Loucy (cell line): ENCODE measurements at regions not wholly inside any gene's neighbourhood (a gene's known extent, or its start where the extent isn't known, plus 50 kb on each side); places are given as distances from the start of the nearest gene placed in this dataset.

Source experiments
- H2AFZ ChIP-seq: fragments of 200-600 bp; sonication (generic); 2 replicates; pipeline ENCODE4 v1.6.0; 2016; ENCODE audit warnings: antibody characterized with exemption, mild to moderate bottlenecking, low read length, moderate library complexity
- H3F3A ChIP-seq: fragments of 200-600 bp; 2 replicates; pipeline ENCODE4 v1.6.0; 2016; ENCODE audit warnings: antibody characterized with exemption, low read depth, mild to moderate bottlenecking
- H3K27me3 ChIP-seq: fragments of 200-600 bp; sonication (generic); 2 replicates; pipeline ENCODE4 v1.6.1; 2014; ENCODE audit warnings: low read length, mild to moderate bottlenecking; ENCODE audit not compliant: insufficient read depth, poor library complexity, severe bottlenecking
- H3K36me3 ChIP-seq: fragments of 200-600 bp; sonication (generic); 2 replicates; pipeline ENCODE4 v1.6.1; 2016; ENCODE audit warnings: low read length; ENCODE audit not compliant: insufficient read depth
- H3K4me1 ChIP-seq: fragments of 200-600 bp; sonication (generic); 2 replicates; pipeline ENCODE4 v1.5.1; 2014; ENCODE audit warnings: low read length, mild to moderate bottlenecking; ENCODE audit not compliant: insufficient read depth, poor library complexity, severe bottlenecking
- H3K4me2 ChIP-seq: fragments of 200-600 bp; sonication (generic); 2 replicates; pipeline ENCODE4 v1.6.0; 2014; ENCODE audit warnings: antibody characterized with exemption, low read length, low read depth, mild to moderate bottlenecking; ENCODE audit not compliant: poor library complexity, severe bottlenecking
- H3K4me3 ChIP-seq: fragments of 200-600 bp; sonication (generic); 2 replicates; pipeline ENCODE4 v1.5.1; 2014; ENCODE audit warnings: low read length, mild to moderate bottlenecking, mixed read lengths; ENCODE audit not compliant: poor library complexity, severe bottlenecking
- H3K79me2 ChIP-seq: fragments of 200-600 bp; sonication (generic); 2 replicates; pipeline ENCODE4 v1.6.1; 2014; ENCODE audit warnings: low read length; ENCODE audit not compliant: insufficient read depth
- H3K9ac ChIP-seq: fragments of 200-600 bp; sonication (generic); 2 replicates; pipeline ENCODE4 v1.6.0; 2014; ENCODE audit warnings: mild to moderate bottlenecking, low read depth, low read length, moderate library complexity; ENCODE audit not compliant: poor library complexity, severe bottlenecking
- H3K9me2 ChIP-seq: fragments of 200-600 bp; sonication (generic); replicated peaks from 2 replicates; pipeline ENCODE4 v1.6.1; 2016; ENCODE audit warnings: low read depth, low read length, mixed read lengths
- H3K9me3 ChIP-seq: fragments of 200-600 bp; sonication (generic); 2 replicates; pipeline ENCODE4 v1.6.1; 2014; ENCODE audit warnings: mild to moderate bottlenecking, antibody characterized with exemption, low read length, low read depth; ENCODE audit not compliant: insufficient read depth
- H4K20me1 ChIP-seq: fragments of 200-600 bp; sonication (generic); 2 replicates; pipeline ENCODE4 v1.6.0; 2014; ENCODE audit warnings: antibody characterized with exemption, low read length, mild to moderate bottlenecking; ENCODE audit not compliant: insufficient read depth, poor library complexity, severe bottlenecking
- EZH2phosphoT487 ChIP-seq: fragments of 200-600 bp; IDR thresholded peaks from 2 replicates; pipeline ENCODE4 v1.6.1; 2018; ENCODE audit warnings: antibody characterized with exemption, mild to moderate bottlenecking, moderate library complexity, borderline replicate concordance
- TF ChIP-seq, protein P1 (sequence below): fragments of 200-600 bp; sonication (generic); conservative IDR thresholded peaks from 2 replicates; pipeline ENCODE4 v1.5.1; 2014; ENCODE audit warnings: mild to moderate bottlenecking, antibody characterized with exemption, low read length

DNA sequence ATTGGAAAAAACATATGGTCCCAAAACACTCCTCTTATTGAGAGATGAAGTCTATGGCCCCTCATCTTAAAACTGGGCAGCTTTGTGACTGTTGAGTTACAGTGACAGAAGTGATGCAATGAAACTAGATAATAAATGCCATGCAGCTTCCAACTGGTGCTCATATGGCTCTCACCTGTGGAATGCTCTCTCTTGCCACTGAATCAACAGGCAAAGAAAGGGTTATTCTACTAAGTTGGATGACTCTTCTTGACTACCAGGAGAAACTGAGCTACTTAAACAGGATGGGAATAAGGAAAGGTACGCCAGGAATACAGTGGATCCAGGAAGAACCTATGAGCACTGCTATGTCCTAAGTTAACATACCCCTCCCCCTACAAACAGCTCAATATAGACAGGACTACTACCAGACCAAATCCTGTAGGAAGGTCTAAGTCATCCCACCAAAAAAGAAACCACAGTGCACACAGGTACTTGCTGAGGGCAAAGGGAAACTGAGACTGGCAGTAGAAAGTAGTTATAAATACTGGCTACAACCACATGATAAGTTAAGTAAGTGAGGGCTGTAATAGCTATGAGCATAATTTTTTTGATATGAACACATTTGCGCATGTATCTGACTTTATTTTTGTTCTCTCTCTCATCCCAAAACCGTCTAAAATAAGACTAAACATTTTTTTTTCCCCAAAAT is 398.5 kb downstream of the ZFHX3 start:
- Histone ChIP-seq H4K20me1 (no peaks in the 10 kb centered on the region), H3K9ac (no peak overlapping the region), H3K27me3 (no peaks in the 10 kb centered on the region), H3K4me3 (no peak overlapping the region), H3K4me2 (no peak overlapping the region), H3K4me1 (no peaks in the 10 kb centered on the region), H3K36me3 (no peaks in the 10 kb centered on the region), H3F3A (no peaks in the 10 kb centered on the region), H3K79me2 (no peaks in the 10 kb centered on the region), H3K9me2 (no peaks in the 10 kb centered on the region), H2AFZ (no peak overlapping the region), H3K9me3 (no peaks in the 10 kb centered on the region)
- TF ChIP-seq, protein P1, sequence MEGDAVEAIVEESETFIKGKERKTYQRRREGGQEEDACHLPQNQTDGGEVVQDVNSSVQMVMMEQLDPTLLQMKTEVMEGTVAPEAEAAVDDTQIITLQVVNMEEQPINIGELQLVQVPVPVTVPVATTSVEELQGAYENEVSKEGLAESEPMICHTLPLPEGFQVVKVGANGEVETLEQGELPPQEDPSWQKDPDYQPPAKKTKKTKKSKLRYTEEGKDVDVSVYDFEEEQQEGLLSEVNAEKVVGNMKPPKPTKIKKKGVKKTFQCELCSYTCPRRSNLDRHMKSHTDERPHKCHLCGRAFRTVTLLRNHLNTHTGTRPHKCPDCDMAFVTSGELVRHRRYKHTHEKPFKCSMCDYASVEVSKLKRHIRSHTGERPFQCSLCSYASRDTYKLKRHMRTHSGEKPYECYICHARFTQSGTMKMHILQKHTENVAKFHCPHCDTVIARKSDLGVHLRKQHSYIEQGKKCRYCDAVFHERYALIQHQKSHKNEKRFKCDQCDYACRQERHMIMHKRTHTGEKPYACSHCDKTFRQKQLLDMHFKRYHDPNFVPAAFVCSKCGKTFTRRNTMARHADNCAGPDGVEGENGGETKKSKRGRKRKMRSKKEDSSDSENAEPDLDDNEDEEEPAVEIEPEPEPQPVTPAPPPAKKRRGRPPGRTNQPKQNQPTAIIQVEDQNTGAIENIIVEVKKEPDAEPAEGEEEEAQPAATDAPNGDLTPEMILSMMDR: no peak
- TF ChIP-seq EZH2phosphoT487: no peak

DNA sequence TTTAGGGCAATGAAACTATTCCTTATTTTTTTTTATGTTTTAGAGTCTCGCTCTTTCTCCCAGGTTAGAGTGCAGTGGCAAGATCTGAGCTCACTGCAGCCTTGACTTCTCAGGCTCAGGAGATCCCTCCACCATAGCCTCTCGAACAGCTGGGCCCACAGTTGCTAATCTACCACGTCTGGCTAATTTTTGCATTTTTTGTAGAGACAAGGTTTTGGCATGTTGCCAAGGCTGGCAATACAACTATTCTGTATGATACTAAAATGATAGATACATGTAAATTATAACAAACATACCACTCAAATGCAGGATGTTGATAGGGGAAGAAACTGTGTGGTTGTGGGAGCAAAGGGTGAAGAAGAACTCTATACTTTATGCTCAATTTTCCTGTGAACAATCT is 401.3 kb downstream of the ZFHX3 start:
- H3K4me2 ChIP-seq: no peak overlapping the region

GRCh38 chr16:72645538-72645937 is 402.4 kb downstream of the ZFHX3 start:
- Histone ChIP-seq H2AFZ (no peak overlapping the region), H3K9ac (no peak overlapping the region), H3K9me2 (no peaks in the 10 kb centered on the region), H3K79me2 (no peaks in the 10 kb centered on the region), H3K9me3 (no peaks in the 10 kb centered on the region), H3F3A (no peaks in the 10 kb centered on the region; the same call in 1 of the 2 replicates), H4K20me1 (no peaks in the 10 kb centered on the region), H3K27me3 (no peaks in the 10 kb centered on the region), H3K4me3 (no peak overlapping the region), H3K4me1 (no peaks in the 10 kb centered on the region), H3K36me3 (no peaks in the 10 kb centered on the region), H3K4me2 (no peak overlapping the region)
- no peak for TF ChIP-seq EZH2phosphoT487
- TF ChIP-seq, protein P1: no peak

More for the DNA sequence above, 401.3 kb downstream of the ZFHX3 start:
- TF ChIP-seq, protein P1: no peak
- no peak for TF ChIP-seq EZH2phosphoT487
- H3K27me3 ChIP-seq: no peaks in the 10 kb centered on the region
- H3K9me2 ChIP-seq: no peaks in the 10 kb centered on the region
- no peak overlapping the region for H3K4me3 ChIP-seq
- H3K79me2 ChIP-seq: no peaks in the 10 kb centered on the region
- no peaks in the 10 kb centered on the region for H4K20me1 ChIP-seq
- H3K4me1 ChIP-seq: no peaks in the 10 kb centered on the region
- no peaks in the 10 kb centered on the region for H3F3A ChIP-seq
- H2AFZ ChIP-seq: no peak overlapping the region
- no peaks in the 10 kb centered on the region for H3K36me3 ChIP-seq
- no peaks in the 10 kb centered on the region for H3K9me3 ChIP-seq
- no peak overlapping the region for H3K9ac ChIP-seq
